Epithelial cell of esophagus (primary cell): ENCODE measurements at regions not wholly inside any gene's neighbourhood (a gene's known extent, or its start where the extent isn't known, plus 50 kb on each side); places are given as distances from the start of the nearest gene placed in this dataset.
A peak's percentile ranks its signal among the peaks of the same experiment; 100 is the strongest.
"Not testable (repeated sequence)": the region's sequence is repeated elsewhere in the genome, so short reads cannot be mapped to it uniquely, and the experiment has no call there.

Experiments
- DNase-seq: peaks from one replicate; pipeline ENCODE4 v3.0.0; 2010; ENCODE audit warnings: low read depth
- H3K4me3 ChIP-seq: 2 replicates; pipeline ENCODE4 v1.5.1; 2011; ENCODE audit warnings: mild to moderate bottlenecking, low read length, control low read depth
- CTCF ChIP-seq: IDR thresholded peaks from 2 replicates; pipeline ENCODE4 v1.5.1; 2011; ENCODE audit warnings: low read depth, mild to moderate bottlenecking, low read length, control low read depth, inconsistent platforms; ENCODE audit not compliant: insufficient read depth; ENCODE audit errors: missing control alignments

DNA sequence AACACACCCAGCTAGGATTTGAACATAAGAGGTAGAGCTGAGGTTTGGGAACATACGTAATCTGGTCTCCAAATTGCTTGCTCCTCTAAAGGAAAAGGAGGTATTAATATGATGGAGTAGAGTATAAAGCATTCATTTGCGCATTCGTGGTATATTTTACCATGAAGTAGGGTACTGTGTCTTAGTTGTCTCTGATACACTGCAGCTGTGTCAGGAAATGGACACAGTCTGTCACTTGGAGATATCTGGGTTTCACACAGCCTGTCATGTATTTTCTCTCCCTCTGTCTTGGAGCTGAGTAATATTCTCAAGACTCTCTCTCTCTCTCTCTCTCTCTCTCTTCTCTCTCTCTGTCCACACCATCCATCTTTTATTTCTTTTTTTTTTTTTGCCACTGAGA lies 274.8 kb upstream of the UGT8 start:
- DNase-seq: no peak
- no peak for TF ChIP-seq CTCF
- H3K4me3 ChIP-seq: no peak overlapping the region

- no peak for DNase-seq
- TF ChIP-seq CTCF: no peak
- no peak overlapping the region for H3K4me3 ChIP-seq
These were observed 272.2 kb upstream of the UGT8 start for GRCh38 chr4:114326358-114326757.

DNA sequence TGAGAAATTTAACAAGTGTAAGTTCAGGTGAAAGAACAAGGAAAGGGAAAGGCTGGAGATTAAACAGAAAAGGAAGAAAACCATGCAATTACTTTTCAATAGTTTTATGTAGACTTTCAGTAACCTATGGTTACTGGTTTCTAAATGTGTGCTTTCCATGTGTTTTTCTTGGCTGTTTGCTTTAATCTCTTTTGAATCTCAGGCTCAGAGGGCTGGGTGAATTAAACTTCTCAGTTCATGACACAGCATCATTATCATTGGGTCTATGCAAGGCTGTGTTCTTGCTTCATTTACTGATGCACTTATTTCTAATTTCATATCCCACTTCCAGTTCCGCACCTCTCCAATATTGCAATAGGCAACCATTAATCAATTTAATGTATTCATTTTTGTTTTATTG lies 266.5 kb upstream of the UGT8 start:
- DNase-seq: no peak
- no peak overlapping the region for H3K4me3 ChIP-seq
- TF ChIP-seq CTCF: no peak

GRCh38 chr4:114334363-114334762 lies 264.2 kb upstream of the UGT8 start:
- not testable (repeated sequence) for H3K4me3 ChIP-seq, DNase-seq

DNA sequence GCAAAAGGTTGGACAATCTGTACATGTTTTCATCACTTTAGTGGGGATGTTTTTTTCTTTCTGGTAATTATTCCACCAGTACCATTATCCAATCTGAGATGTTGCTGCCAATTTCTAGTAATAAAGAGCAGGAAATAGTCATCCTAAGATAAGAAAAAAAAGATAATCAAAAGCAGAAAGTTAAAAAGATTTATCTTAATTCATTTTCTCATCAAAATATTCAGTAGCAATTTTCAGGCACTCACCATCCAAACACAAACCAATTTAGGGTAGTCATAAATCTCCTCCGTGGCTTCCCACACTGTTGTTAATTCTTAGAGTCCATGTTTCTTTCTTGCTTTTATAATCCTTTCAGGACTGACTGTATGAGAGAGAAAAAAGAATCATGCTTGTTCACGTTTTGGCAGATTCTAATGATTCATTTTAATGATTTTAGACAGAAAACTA lies 263.7 kb upstream of the UGT8 start:
- DNase-seq: no peak
- H3K4me3 ChIP-seq: no peak overlapping the region
- TF ChIP-seq CTCF: no peak

GRCh38 chr4:114335339-114335738 lies 263.3 kb upstream of the UGT8 start:
- no peak overlapping the region for H3K4me3 ChIP-seq
- DNase-seq: no peak
- TF ChIP-seq CTCF: no peak

- DNase-seq: no peak
- TF ChIP-seq CTCF: no peak
- no peak overlapping the region for H3K4me3 ChIP-seq
These were observed 255.6 kb upstream of the UGT8 start for GRCh38 chr4:114343015-114343414.

GRCh38 chr4:114349543-114350175 lies 248.9 kb upstream of the UGT8 start:
- TF ChIP-seq CTCF: no peak
- peak; percentile 83 for DNase-seq
- H3K4me3 ChIP-seq: no peak overlapping the region
